Activated naive CD8-positive, alpha-beta T cell treated with anti-CD3 and anti-CD28 coated beads for 36 hours (primary cell): ENCODE measurements at regions not wholly inside any gene's neighbourhood (a gene's known extent, or its start where the extent isn't known, plus 50 kb on each side); places are given as distances from the start of the nearest gene placed in this dataset.

ENCODE experiments used
- DNase-seq: peaks from one replicate; pipeline ENCODE4 v3.0.0; 2021
- H3K27ac Mint-ChIP-seq: one replicate; pipeline ENCODE4 v1.8.0; 2022; ENCODE audit warnings: mild to moderate bottlenecking, moderate library complexity, mixed read lengths
- H3K27me3 Mint-ChIP-seq: one replicate; pipeline ENCODE4 v1.8.0; 2022; ENCODE audit warnings: mild to moderate bottlenecking, mixed read lengths
- H3K36me3 Mint-ChIP-seq: one replicate; pipeline ENCODE4 v1.8.0; 2021; ENCODE audit warnings: mild to moderate bottlenecking, mixed read lengths
- H3K4me1 Mint-ChIP-seq: one replicate; pipeline ENCODE4 v1.8.0; 2021; ENCODE audit warnings: mixed read lengths
- H3K4me3 Mint-ChIP-seq: one replicate; pipeline ENCODE4 v1.8.0; 2022; ENCODE audit warnings: mild to moderate bottlenecking, moderate library complexity, mixed read lengths
- H3K9me3 Mint-ChIP-seq: one replicate; pipeline ENCODE4 v1.8.0; 2022; ENCODE audit warnings: mixed read lengths

- Mint-ChIP-seq H3K36me3 (no peaks in the 10 kb centered on the region), H3K27ac (no peak overlapping the region), H3K27me3 (no peaks in the 10 kb centered on the region), H3K4me1 (no peaks in the 10 kb centered on the region), H3K4me3 (no peak overlapping the region), H3K9me3 (no peaks in the 10 kb centered on the region)
- no peak for DNase-seq
Measured at GRCh38 chr13:105979131-105980011, 556.1 kb downstream of the EFNB2 start.

GRCh38 chr13:105974380-105974779 is 561.1 kb downstream of the EFNB2 start:
- Mint-ChIP-seq H3K4me3 (no peak overlapping the region), H3K36me3 (no peaks in the 10 kb centered on the region), H3K27ac (no peak overlapping the region), H3K4me1 (no peaks in the 10 kb centered on the region), H3K27me3 (no peaks in the 10 kb centered on the region), H3K9me3 (no peaks in the 10 kb centered on the region)
- DNase-seq: no peak

GRCh38 chr13:105972811-105973590 is 562.5 kb downstream of the EFNB2 start:
- DNase-seq: no peak
- no peaks in the 10 kb centered on the region for H3K36me3 Mint-ChIP-seq
- H3K27ac Mint-ChIP-seq: no peak overlapping the region
- H3K9me3 Mint-ChIP-seq: no peaks in the 10 kb centered on the region
- no peaks in the 10 kb centered on the region for H3K4me1 Mint-ChIP-seq
- no peak overlapping the region for H3K4me3 Mint-ChIP-seq
- H3K27me3 Mint-ChIP-seq: no peaks in the 10 kb centered on the region

GRCh38 chr13:105972306-105972721 is 563.1 kb downstream of the EFNB2 start:
- Mint-ChIP-seq H3K9me3 (no peaks in the 10 kb centered on the region), H3K27ac (no peak overlapping the region), H3K27me3 (no peaks in the 10 kb centered on the region), H3K36me3 (no peaks in the 10 kb centered on the region), H3K4me3 (no peak overlapping the region), H3K4me1 (no peaks in the 10 kb centered on the region)
- no peak for DNase-seq

- Mint-ChIP-seq H3K27me3 (no peaks in the 10 kb centered on the region), H3K27ac (no peak overlapping the region), H3K9me3 (no peaks in the 10 kb centered on the region), H3K4me1 (no peaks in the 10 kb centered on the region), H3K36me3 (no peaks in the 10 kb centered on the region), H3K4me3 (no peak overlapping the region)
- DNase-seq: no peak
Measured at GRCh38 chr13:105971738-105972137, 563.7 kb downstream of the EFNB2 start.

- Mint-ChIP-seq H3K9me3 (no peaks in the 10 kb centered on the region), H3K36me3 (no peaks in the 10 kb centered on the region), H3K4me3 (no peak overlapping the region), H3K4me1 (no peaks in the 10 kb centered on the region), H3K27ac (no peak overlapping the region), H3K27me3 (no peaks in the 10 kb centered on the region)
- no peak for DNase-seq
Measured at GRCh38 chr13:105971312-105971711, 564.1 kb downstream of the EFNB2 start.

- Mint-ChIP-seq H3K4me3 (no peak overlapping the region), H3K9me3 (no peaks in the 10 kb centered on the region)
Measured at GRCh38 chr13:105969761-105970160, 565.7 kb downstream of the EFNB2 start.

GRCh38 chr13:105965910-105966309 is 569.6 kb downstream of the EFNB2 start:
- H3K27ac Mint-ChIP-seq: no peak overlapping the region
- DNase-seq: no peak
- H3K4me3 Mint-ChIP-seq: no peak overlapping the region
- H3K4me1 Mint-ChIP-seq: no peaks in the 10 kb centered on the region
- no peaks in the 10 kb centered on the region for H3K9me3 Mint-ChIP-seq
- H3K27me3 Mint-ChIP-seq: peaks cover 4% of the 10 kb centered on the region
- H3K36me3 Mint-ChIP-seq: no peaks in the 10 kb centered on the region

More at GRCh38 chr13:105969761-105970160, 565.7 kb downstream of the EFNB2 start:
- no peaks in the 10 kb centered on the region for H3K36me3 Mint-ChIP-seq
- H3K27ac Mint-ChIP-seq: no peak overlapping the region
- H3K4me1 Mint-ChIP-seq: no peaks in the 10 kb centered on the region
- no peak for DNase-seq
- H3K27me3 Mint-ChIP-seq: no peaks in the 10 kb centered on the region

GRCh38 chr13:105962080-105962479 is 573.4 kb downstream of the EFNB2 start:
- H3K9me3 Mint-ChIP-seq: no peaks in the 10 kb centered on the region
- peaks cover 4% of the 10 kb centered on the region for H3K27me3 Mint-ChIP-seq
- no peak for DNase-seq
- H3K4me3 Mint-ChIP-seq: no peak overlapping the region
- no peaks in the 10 kb centered on the region for H3K4me1 Mint-ChIP-seq
- H3K27ac Mint-ChIP-seq: no peak overlapping the region
- H3K36me3 Mint-ChIP-seq: no peaks in the 10 kb centered on the region

GRCh38 chr13:105961438-105961837 is 574.0 kb downstream of the EFNB2 start:
- no peaks in the 10 kb centered on the region for H3K36me3 Mint-ChIP-seq
- H3K4me3 Mint-ChIP-seq: no peak overlapping the region
- DNase-seq: no peak
- H3K9me3 Mint-ChIP-seq: no peaks in the 10 kb centered on the region
- peaks cover 4% of the 10 kb centered on the region for H3K27me3 Mint-ChIP-seq
- H3K4me1 Mint-ChIP-seq: no peaks in the 10 kb centered on the region
- H3K27ac Mint-ChIP-seq: no peak overlapping the region

GRCh38 chr13:105960326-105960725 is 575.1 kb downstream of the EFNB2 start:
- H3K4me1 Mint-ChIP-seq: no peaks in the 10 kb centered on the region
- H3K4me3 Mint-ChIP-seq: no peak overlapping the region
- no peaks in the 10 kb centered on the region for H3K36me3 Mint-ChIP-seq
- no peak for DNase-seq
- H3K9me3 Mint-ChIP-seq: no peaks in the 10 kb centered on the region
- H3K27me3 Mint-ChIP-seq: peaks cover 4% of the 10 kb centered on the region
- no peak overlapping the region for H3K27ac Mint-ChIP-seq

- Mint-ChIP-seq H3K4me3 (no peak overlapping the region), H3K9me3 (no peaks in the 10 kb centered on the region), H3K27ac (no peak overlapping the region), H3K4me1 (no peaks in the 10 kb centered on the region), H3K27me3 (peaks cover 4% of the 10 kb centered on the region), H3K36me3 (no peaks in the 10 kb centered on the region)
- no peak for DNase-seq
Measured at GRCh38 chr13:105959876-105960275, 575.6 kb downstream of the EFNB2 start.

- H3K36me3 Mint-ChIP-seq: no peaks in the 10 kb centered on the region
- no peaks in the 10 kb centered on the region for H3K4me1 Mint-ChIP-seq
- no peak overlapping the region for H3K4me3 Mint-ChIP-seq
- H3K9me3 Mint-ChIP-seq: no peaks in the 10 kb centered on the region
- H3K27ac Mint-ChIP-seq: no peak overlapping the region
- no peaks in the 10 kb centered on the region for H3K27me3 Mint-ChIP-seq
- DNase-seq: no peak
Measured at GRCh38 chr13:105957769-105958438, 577.6 kb downstream of the EFNB2 start.

- Mint-ChIP-seq H3K27ac (no peak overlapping the region), H3K27me3 (no peaks in the 10 kb centered on the region), H3K4me1 (no peaks in the 10 kb centered on the region), H3K4me3 (no peak overlapping the region), H3K9me3 (no peaks in the 10 kb centered on the region), H3K36me3 (no peaks in the 10 kb centered on the region)
- no peak for DNase-seq
Measured at GRCh38 chr13:105956921-105957320, 578.5 kb downstream of the EFNB2 start.

GRCh38 chr13:105952973-105953290 is 582.5 kb downstream of the EFNB2 start:
- Mint-ChIP-seq H3K27ac (no peak overlapping the region), H3K36me3 (no peaks in the 10 kb centered on the region), H3K27me3 (no peaks in the 10 kb centered on the region), H3K4me3 (no peak overlapping the region), H3K9me3 (no peaks in the 10 kb centered on the region), H3K4me1 (no peaks in the 10 kb centered on the region)
- DNase-seq: no peak
